ENCODE measurements at regions not wholly inside any gene's neighbourhood (a gene's known extent, or its start where the extent isn't known, plus 50 kb on each side); places are given as distances from the start of the nearest gene placed in this dataset.

DNA sequence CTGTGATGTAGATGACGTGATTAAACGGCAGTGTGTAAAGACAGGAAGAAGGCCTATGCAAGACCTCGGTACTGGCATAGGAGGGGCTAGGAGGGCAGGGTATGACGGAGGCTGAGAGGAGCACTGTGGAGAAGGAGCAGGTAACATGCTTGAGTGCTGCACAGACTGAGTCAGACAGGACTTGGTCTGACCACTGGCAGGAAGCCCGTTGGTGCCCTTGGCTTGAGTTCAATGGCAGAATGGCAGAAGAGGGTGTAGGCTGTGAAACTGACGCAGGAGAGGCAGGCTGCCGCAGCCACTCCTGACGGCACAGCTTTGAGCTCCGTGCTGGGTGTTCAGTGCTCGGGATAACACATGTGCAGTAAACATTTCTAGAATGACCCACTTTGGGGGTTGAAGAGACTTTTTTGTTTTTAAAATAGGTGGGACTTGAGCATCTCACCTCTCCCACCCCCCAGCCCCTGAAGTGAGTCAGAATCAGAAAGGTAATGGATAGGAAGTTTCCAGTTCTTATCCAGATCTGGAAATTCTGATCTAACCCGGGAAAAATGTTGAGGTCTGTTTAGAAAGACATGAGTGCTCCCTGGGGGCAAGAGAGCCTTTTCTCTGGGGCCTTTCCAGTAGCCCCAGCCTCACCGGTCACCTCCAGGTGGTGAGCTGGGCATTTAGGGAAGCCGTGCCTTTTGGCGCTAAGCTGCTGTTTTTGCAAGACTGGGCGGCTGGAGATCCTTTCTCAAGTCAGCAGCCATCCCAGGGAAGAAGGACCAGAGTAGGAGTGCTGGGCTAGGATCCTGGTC, 126.4 kb downstream of the RPLP1 start:
- DNase-seq (ENCODE audit: low read depth, low spot score) (no peak), FAIRE-seq (no peak)
- no peaks in the 10 kb centered on the region for H4K20me1 ChIP-seq (ENCODE audit: control insufficient read depth, extremely low read depth, insufficient read depth, low read length)
- H3K9me1 ChIP-seq (ENCODE audit: control insufficient read depth, extremely low read depth, insufficient read depth, low read length), result no peaks in the 10 kb centered on the region
- no peaks in the 10 kb centered on the region for H3K9me3 ChIP-seq (ENCODE audit: control insufficient read depth, low read depth, low read length)
- H3K4me2 ChIP-seq (ENCODE audit: control insufficient read depth, extremely low read depth, insufficient read depth, low read depth, low read length), result no peak overlapping the region
- no peaks in the 10 kb centered on the region for H3K79me2 ChIP-seq (ENCODE audit: control insufficient read depth, insufficient read depth, low read length)
- TF ChIP-seq, protein P1, sequence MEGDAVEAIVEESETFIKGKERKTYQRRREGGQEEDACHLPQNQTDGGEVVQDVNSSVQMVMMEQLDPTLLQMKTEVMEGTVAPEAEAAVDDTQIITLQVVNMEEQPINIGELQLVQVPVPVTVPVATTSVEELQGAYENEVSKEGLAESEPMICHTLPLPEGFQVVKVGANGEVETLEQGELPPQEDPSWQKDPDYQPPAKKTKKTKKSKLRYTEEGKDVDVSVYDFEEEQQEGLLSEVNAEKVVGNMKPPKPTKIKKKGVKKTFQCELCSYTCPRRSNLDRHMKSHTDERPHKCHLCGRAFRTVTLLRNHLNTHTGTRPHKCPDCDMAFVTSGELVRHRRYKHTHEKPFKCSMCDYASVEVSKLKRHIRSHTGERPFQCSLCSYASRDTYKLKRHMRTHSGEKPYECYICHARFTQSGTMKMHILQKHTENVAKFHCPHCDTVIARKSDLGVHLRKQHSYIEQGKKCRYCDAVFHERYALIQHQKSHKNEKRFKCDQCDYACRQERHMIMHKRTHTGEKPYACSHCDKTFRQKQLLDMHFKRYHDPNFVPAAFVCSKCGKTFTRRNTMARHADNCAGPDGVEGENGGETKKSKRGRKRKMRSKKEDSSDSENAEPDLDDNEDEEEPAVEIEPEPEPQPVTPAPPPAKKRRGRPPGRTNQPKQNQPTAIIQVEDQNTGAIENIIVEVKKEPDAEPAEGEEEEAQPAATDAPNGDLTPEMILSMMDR (optimal IDR thresholded peaks at IDR 0.05 in 1 of 3, IDR thresholded peaks at IDR 0.05 in 1 of 3, conservative IDR thresholded peaks at IDR 0.05 in 1 of 3; ENCODE audit: extremely low read depth in 1 of 3, insufficient read depth in 2 of 3, low read length in 3 of 3), result no peak
- TF ChIP-seq EZH2 (IDR thresholded peaks at IDR 0.05; ENCODE audit: low read length), result no peak
- H3K27ac ChIP-seq (ENCODE audit: control insufficient read depth, insufficient read depth, low read length), result no peak overlapping the region
- no peaks in the 10 kb centered on the region for H3K36me3 ChIP-seq (ENCODE audit: control insufficient read depth in 2 of 2, extremely low read depth in 1 of 2, insufficient read depth in 2 of 2, low read length in 2 of 2)
- H3K27me3 ChIP-seq (ENCODE audit: control insufficient read depth, extremely low read depth, insufficient read depth, low read length), result peaks cover 61% of the 10 kb centered on the region
- H3K4me3 ChIP-seq (ENCODE audit: control insufficient read depth in 2 of 3, extremely low read depth in 1 of 3, insufficient read depth in 2 of 3, low read depth in 1 of 3, low read length in 3 of 3), result no peak overlapping the region
- H3K4me1 ChIP-seq (ENCODE audit: control insufficient read depth, extremely low read depth, insufficient read depth, low read length), result no peaks in the 10 kb centered on the region
- H2AFZ ChIP-seq (ENCODE audit: control insufficient read depth, low read length), result no peak overlapping the region
- H3K9ac ChIP-seq (ENCODE audit: control insufficient read depth, extremely low read depth, insufficient read depth, low read length), result no peak overlapping the region
- dilution Hi-C loops (cut with MboI; ENCODE audit: extremely low pct_ligation_motif_present, low sequenced_read_pairs), result no loop called here

DNA sequence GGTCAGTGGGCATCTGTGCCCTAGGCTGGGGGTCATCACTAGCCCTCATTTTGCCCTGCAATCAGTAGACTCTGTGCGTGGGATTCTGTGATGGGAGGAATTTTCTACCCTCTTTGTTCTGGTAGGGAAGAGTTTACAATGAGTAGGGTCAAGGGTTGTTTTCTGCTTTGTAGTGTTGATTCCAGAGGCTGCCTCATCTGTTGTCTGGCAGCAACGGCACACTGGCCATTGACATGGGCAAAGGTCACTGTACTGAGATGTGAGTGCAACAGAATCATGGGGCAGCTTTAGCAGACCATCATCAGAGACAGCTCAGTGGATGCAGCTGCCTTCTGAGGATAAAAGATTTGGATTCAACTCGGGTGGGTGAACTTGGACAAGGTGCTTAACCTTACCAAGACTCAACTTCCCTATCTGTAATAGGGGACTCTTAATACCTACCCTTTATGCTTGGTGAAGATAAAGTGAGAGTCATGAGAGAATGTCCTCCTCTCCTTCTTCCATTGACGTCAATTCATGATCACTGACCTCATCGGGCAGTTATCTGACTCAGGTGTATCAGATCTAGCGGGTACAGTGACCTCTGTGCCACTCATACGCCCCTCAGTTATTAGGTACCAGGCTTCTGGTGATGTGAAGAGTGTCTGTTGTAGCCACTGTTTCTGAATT, 127.5 kb downstream of the RPLP1 start:
- Histone ChIP-seq H4K20me1 (ENCODE audit: control insufficient read depth, extremely low read depth, insufficient read depth, low read length) (no peaks in the 10 kb centered on the region), H3K4me1 (ENCODE audit: control insufficient read depth, extremely low read depth, insufficient read depth, low read length) (no peaks in the 10 kb centered on the region), H3K9ac (ENCODE audit: control insufficient read depth, extremely low read depth, insufficient read depth, low read length) (no peak overlapping the region), H3K27me3 (ENCODE audit: control insufficient read depth, extremely low read depth, insufficient read depth, low read length) (peaks cover 55% of the 10 kb centered on the region), H3K9me3 (ENCODE audit: control insufficient read depth, low read depth, low read length) (no peaks in the 10 kb centered on the region), H2AFZ (ENCODE audit: control insufficient read depth, low read length) (no peak overlapping the region), H3K4me2 (ENCODE audit: control insufficient read depth, extremely low read depth, insufficient read depth, low read depth, low read length) (no peak overlapping the region), H3K79me2 (ENCODE audit: control insufficient read depth, insufficient read depth, low read length) (no peaks in the 10 kb centered on the region), H3K9me1 (ENCODE audit: control insufficient read depth, extremely low read depth, insufficient read depth, low read length) (no peaks in the 10 kb centered on the region), H3K27ac (ENCODE audit: control insufficient read depth, insufficient read depth, low read length) (no peak overlapping the region), H3K36me3 (ENCODE audit: control insufficient read depth in 2 of 2, extremely low read depth in 1 of 2, insufficient read depth in 2 of 2, low read length in 2 of 2) (no peaks in the 10 kb centered on the region), H3K4me3 (ENCODE audit: control insufficient read depth in 2 of 3, extremely low read depth in 1 of 3, insufficient read depth in 2 of 3, low read depth in 1 of 3, low read length in 3 of 3) (no peak overlapping the region)
- TF ChIP-seq, protein P1 (optimal IDR thresholded peaks at IDR 0.05 in 1 of 3, IDR thresholded peaks at IDR 0.05 in 1 of 3, conservative IDR thresholded peaks at IDR 0.05 in 1 of 3; ENCODE audit: extremely low read depth in 1 of 3, insufficient read depth in 2 of 3, low read length in 3 of 3), result no peak
- TF ChIP-seq EZH2 (IDR thresholded peaks at IDR 0.05; ENCODE audit: low read length), result no peak
- no peak for DNase-seq (ENCODE audit: low read depth, low spot score)
- FAIRE-seq, result no peak
- dilution Hi-C loops (cut with MboI; ENCODE audit: extremely low pct_ligation_motif_present, low sequenced_read_pairs), result no loop called here

Data from keratinocyte (primary cell).